GM13977 (cell line): ENCODE measurements at regions not wholly inside any gene's neighbourhood (a gene's known extent, or its start where the extent isn't known, plus 50 kb on each side); places are given as distances from the start of the nearest gene placed in this dataset.

Experiments used
- DNase-seq: peaks from one replicate; pipeline ENCODE4 v3.0.0; 2012; ENCODE audit warnings: low spot score
- CTCF ChIP-seq: IDR thresholded peaks from 2 replicates; pipeline ENCODE4 v1.5.1; 2012; ENCODE audit warnings: mild to moderate bottlenecking, control low read depth; ENCODE audit not compliant: insufficient read depth; ENCODE audit errors: extremely low read depth, missing control alignments
- in situ Hi-C: fragments of 300-500 bp; cut with MboI; formaldehyde crosslinking; loops from one replicate; pipeline ENCODE4 v1.12.0; 2022; ENCODE audit warnings: low sequenced_read_pairs, low pct_unique_long_range_greater_than_20kb, mixed read lengths, inconsistent platforms; ENCODE audit not compliant: unreplicated experiment

- no peak for DNase-seq
- in situ Hi-C loops = loop anchor here (25.0 kb wide), 1 partner anchor 542 kb away; no protein-coding TSS in a partner anchor
- no peak for TF ChIP-seq CTCF
These were observed 96.5 kb upstream of the SLCO6A1 start for GRCh38 chr5:102595332-102595731.

GRCh38 chr5:102596113-102596512, 97.3 kb upstream of the SLCO6A1 start:
- DNase-seq = peak; percentile 5
- in situ Hi-C loops = loop anchor here (25.0 kb wide), 1 partner anchor 541 kb away; no protein-coding TSS in a partner anchor
- no peak for TF ChIP-seq CTCF

GRCh38 chr5:102596951-102597350, 98.2 kb upstream of the SLCO6A1 start:
- DNase-seq = no peak
- in situ Hi-C loops = loop anchor here (25.0 kb wide), 1 partner anchor 540 kb away; no protein-coding TSS in a partner anchor
- no peak for TF ChIP-seq CTCF

- TF ChIP-seq CTCF = no peak
- in situ Hi-C loops = loop anchor here (25.0 kb wide), 1 partner anchor 538 kb away; no protein-coding TSS in a partner anchor
- no peak for DNase-seq
These were observed 100.5 kb upstream of the SLCO6A1 start for GRCh38 chr5:102599289-102599688.

GRCh38 chr5:102600964-102601363, 102.2 kb upstream of the SLCO6A1 start:
- in situ Hi-C loops = no loop called here
- DNase-seq = no peak
- no peak for TF ChIP-seq CTCF

GRCh38 chr5:102603670-102604069, 104.9 kb upstream of the SLCO6A1 start:
- DNase-seq = no peak
- TF ChIP-seq CTCF = no peak
- in situ Hi-C loops = no loop called here

GRCh38 chr5:102608414-102608813, 109.6 kb upstream of the SLCO6A1 start:
- DNase-seq = no peak
- in situ Hi-C loops = no loop called here
- TF ChIP-seq CTCF = no peak
